ENCODE measurements at regions not wholly inside any gene's neighbourhood (a gene's known extent, or its start where the extent isn't known, plus 50 kb on each side); places are given as distances from the start of the nearest gene placed in this dataset.

GRCh38 chr13:58850161-58850560 lies 1218.6 kb downstream of the PCDH17 start:
- TF ChIP-seq PLSCR1 (CRISPR knock-in tag; IDR thresholded peaks at IDR 0.05; ENCODE audit: borderline replicate concordance) (no peak), ZNF121 (CRISPR knock-in tag; IDR thresholded peaks at IDR 0.05) (no peak), CTCF (CRISPR knock-in tag; IDR thresholded peaks at IDR 0.05) (no peak), ZBTB7A (CRISPR knock-in tag; IDR thresholded peaks at IDR 0.05) (no peak), HDAC6 (IDR thresholded peaks at IDR 0.05; ENCODE audit: low read depth, low read length) (no peak), THRA (CRISPR knock-in tag; IDR thresholded peaks at IDR 0.05; ENCODE audit: borderline replicate concordance) (no peak), ZNF589 (CRISPR knock-in tag; conservative IDR thresholded peaks at IDR 0.05) (no peak), CREM (IDR thresholded peaks at IDR 0.05) (no peak), CREM (CRISPR knock-in tag; IDR thresholded peaks at IDR 0.05) (no peak)

Data from HepG2 (cell line).